ENCODE measurements at regions not wholly inside any gene's neighbourhood (a gene's known extent, or its start where the extent isn't known, plus 50 kb on each side); places are given as distances from the start of the nearest gene placed in this dataset.

DNA sequence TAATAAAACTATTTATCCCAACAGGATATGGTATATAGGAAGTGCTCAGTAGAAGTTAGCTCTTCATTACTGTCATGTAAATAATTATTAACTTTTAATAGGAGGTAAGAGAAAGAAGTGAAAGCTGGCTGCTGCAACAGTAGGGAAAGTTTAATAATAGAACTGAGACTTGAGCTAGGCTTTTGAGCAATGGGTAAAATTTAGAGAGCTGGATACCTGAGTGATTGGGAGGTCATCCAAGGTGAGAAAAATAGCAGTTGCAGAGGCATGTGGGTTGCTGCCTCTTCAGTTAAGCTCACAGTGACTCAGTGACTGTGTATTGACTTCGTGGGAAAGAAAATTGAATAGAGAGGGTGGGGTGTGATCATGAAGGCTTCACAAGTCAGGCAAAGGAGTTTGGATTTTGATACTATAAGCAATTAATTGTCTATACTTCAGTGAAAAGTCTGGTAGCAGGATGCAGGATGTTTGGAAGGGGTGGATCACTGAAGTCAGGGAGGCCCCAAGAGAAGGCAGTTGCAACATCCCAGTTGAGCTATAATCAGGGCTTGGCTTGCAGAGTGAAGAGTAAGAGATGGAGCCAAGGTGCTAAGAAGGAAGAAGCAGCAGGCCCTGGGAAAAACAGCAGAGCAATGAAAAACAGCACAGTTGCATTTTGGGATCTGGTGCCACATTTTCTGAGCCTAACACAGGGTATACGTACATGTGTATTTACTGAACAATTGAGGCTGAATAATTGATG is 172.0 kb upstream of the FRMD6 start:
- no peak overlapping the region for H3K4me3 Mint-ChIP-seq
- H3K9me3 Mint-ChIP-seq (ENCODE audit: low read depth) = no peaks in the 10 kb centered on the region
- H3K27ac Mint-ChIP-seq = no peak overlapping the region
- no peaks in the 10 kb centered on the region for H3K36me3 Mint-ChIP-seq
- H3K4me1 Mint-ChIP-seq (ENCODE audit: low read depth) = no peaks in the 10 kb centered on the region
- H3K27me3 Mint-ChIP-seq = peaks cover 2% of the 10 kb centered on the region

DNA sequence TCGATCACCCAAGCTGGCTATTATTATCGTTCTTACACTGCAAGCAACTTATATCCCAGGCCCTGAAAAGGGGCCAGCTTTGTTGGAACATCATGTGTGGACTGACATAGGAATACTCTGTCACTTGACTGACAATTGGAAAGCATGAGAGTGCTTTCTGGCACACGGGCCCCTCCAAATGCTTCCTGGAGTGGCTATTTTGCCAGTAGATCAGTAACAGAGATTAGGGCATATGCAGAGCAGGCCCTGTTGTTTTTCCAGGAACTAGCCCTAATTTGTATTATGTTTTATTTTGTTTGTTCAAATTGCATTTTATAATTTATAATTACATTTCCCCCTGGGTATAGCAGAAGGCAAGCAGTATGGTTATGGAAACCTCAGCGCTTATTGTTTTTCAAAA is 170.1 kb upstream of the FRMD6 start:
- H3K36me3 Mint-ChIP-seq = no peaks in the 10 kb centered on the region
- no peaks in the 10 kb centered on the region for H3K4me1 Mint-ChIP-seq (ENCODE audit: low read depth)
- no peak overlapping the region for H3K4me3 Mint-ChIP-seq
- no peak overlapping the region for H3K27ac Mint-ChIP-seq
- H3K9me3 Mint-ChIP-seq (ENCODE audit: low read depth) = no peaks in the 10 kb centered on the region
- no peaks in the 10 kb centered on the region for H3K27me3 Mint-ChIP-seq

DNA sequence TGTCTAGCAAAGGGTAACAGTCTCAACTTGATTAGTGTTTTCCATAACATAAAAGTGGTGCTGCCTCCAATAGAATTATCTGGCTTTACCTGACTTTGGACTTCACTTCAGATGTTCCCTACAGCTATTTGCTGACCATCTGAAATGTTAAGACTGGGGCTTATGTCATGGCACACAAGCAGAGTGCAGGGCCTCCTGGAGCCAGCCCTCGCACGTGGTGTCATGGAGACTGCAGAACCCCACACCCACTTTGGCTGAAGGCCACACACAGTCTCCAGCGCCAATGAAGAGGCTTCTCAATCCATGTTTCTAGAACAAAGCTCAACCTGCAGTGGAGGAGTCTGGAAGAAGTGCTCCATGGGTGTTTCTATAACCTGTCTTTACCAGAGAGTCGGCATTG is 169.6 kb upstream of the FRMD6 start:
- Mint-ChIP-seq H3K4me3 (no peak overlapping the region), H3K27ac (no peak overlapping the region), H3K9me3 (ENCODE audit: low read depth) (no peaks in the 10 kb centered on the region)

DNA sequence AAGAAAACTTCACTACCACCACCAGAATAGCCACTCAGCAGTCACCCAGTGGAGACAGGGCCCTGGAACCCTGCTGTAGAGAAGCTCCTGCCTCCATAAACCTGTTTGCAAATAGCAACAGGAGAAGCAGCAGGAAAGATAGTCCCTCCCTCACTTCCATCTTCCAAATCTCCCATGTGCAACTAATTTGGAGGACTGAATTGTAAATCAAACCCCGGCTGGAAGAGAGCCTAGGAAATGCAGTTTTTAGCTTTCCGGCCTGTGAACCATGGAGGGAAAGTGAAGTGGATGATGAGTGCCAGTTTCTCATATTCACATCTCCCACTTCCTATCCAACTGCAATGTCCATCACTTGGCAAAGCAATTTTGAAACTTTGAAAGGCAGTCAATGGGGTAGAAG is 167.2 kb upstream of the FRMD6 start:
- H3K36me3 Mint-ChIP-seq = no peaks in the 10 kb centered on the region
- no peaks in the 10 kb centered on the region for H3K9me3 Mint-ChIP-seq (ENCODE audit: low read depth)
- no peaks in the 10 kb centered on the region for H3K4me1 Mint-ChIP-seq (ENCODE audit: low read depth)
- H3K27ac Mint-ChIP-seq = no peak overlapping the region
- H3K4me3 Mint-ChIP-seq = no peak overlapping the region
- H3K27me3 Mint-ChIP-seq = peaks cover 3% of the 10 kb centered on the region

More for the DNA sequence above, 169.6 kb upstream of the FRMD6 start:
- Mint-ChIP-seq H3K27me3 (no peaks in the 10 kb centered on the region), H3K36me3 (no peaks in the 10 kb centered on the region), H3K4me1 (ENCODE audit: low read depth) (no peaks in the 10 kb centered on the region)

DNA sequence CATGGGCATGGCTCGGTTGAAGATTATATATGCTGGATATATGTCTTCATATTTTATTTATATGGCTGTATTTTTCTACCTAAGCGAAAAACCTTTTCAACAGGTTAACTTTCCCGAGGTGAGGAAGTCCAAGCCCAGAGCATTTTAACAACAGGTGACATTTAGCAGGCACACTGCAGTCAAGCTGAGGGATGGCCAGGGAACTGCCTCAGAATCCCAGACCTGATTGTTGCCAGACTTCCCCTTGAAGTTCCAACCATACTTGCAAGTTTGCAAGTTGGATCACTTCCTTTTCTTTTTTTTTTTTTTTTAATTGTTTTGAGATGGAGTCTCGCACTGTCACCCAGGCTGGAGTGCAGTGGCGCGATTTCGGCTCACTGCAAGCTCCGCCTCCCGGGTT is 166.0 kb upstream of the FRMD6 start:
- H3K9me3 Mint-ChIP-seq (ENCODE audit: low read depth) = no peaks in the 10 kb centered on the region
- no peak overlapping the region for H3K27ac Mint-ChIP-seq
- H3K36me3 Mint-ChIP-seq = no peaks in the 10 kb centered on the region
- H3K4me1 Mint-ChIP-seq (ENCODE audit: low read depth) = no peaks in the 10 kb centered on the region
- peaks cover 7% of the 10 kb centered on the region for H3K27me3 Mint-ChIP-seq
- H3K4me3 Mint-ChIP-seq = no peak overlapping the region

DNA sequence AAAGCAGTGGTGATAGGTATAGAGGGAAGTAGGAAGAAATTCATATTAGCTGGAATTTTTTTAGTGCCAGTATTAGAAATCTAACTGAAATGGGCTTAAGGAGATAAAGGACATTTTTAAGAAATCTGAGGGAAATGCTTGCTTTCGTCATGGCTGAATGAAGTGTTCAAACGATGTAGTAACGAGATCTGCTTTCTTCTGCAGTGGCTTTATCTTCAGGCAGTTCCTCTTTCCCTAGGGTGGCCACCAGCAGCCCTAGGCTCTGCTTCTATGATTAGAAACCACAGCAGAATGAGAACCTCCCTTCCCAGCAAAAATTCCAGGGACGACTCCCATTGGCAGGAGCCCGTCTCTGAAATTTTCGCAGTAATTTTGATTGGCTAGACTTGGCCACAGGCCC is 163.9 kb upstream of the FRMD6 start:
- Mint-ChIP-seq H3K36me3 (no peaks in the 10 kb centered on the region), H3K27me3 (peaks cover 7% of the 10 kb centered on the region), H3K4me3 (no peak overlapping the region), H3K4me1 (ENCODE audit: low read depth) (no peaks in the 10 kb centered on the region), H3K9me3 (ENCODE audit: low read depth) (no peaks in the 10 kb centered on the region), H3K27ac (no peak overlapping the region)

GRCh38 chr14:51488569-51489220 is 163.0 kb upstream of the FRMD6 start:
- H3K36me3 Mint-ChIP-seq = no peaks in the 10 kb centered on the region
- H3K9me3 Mint-ChIP-seq (ENCODE audit: low read depth) = no peaks in the 10 kb centered on the region
- H3K4me3 Mint-ChIP-seq = no peak overlapping the region
- H3K4me1 Mint-ChIP-seq (ENCODE audit: low read depth) = no peaks in the 10 kb centered on the region
- no peak overlapping the region for H3K27ac Mint-ChIP-seq
- peaks cover 7% of the 10 kb centered on the region for H3K27me3 Mint-ChIP-seq

- Mint-ChIP-seq H3K36me3 (no peaks in the 10 kb centered on the region), H3K27me3 (peaks cover 9% of the 10 kb centered on the region), H3K4me1 (ENCODE audit: low read depth) (no peaks in the 10 kb centered on the region), H3K4me3 (no peak overlapping the region), H3K9me3 (ENCODE audit: low read depth) (no peaks in the 10 kb centered on the region), H3K27ac (no peak overlapping the region)
Measured at GRCh38 chr14:51490205-51490604, 161.5 kb upstream of the FRMD6 start.

GRCh38 chr14:51491036-51491545 is 160.6 kb upstream of the FRMD6 start:
- Mint-ChIP-seq H3K36me3 (no peaks in the 10 kb centered on the region), H3K27ac (no peak overlapping the region)

GRCh38 chr14:51491776-51492175 is 159.9 kb upstream of the FRMD6 start:
- Mint-ChIP-seq H3K36me3 (no peaks in the 10 kb centered on the region), H3K27ac (no peak overlapping the region), H3K4me1 (ENCODE audit: low read depth) (no peaks in the 10 kb centered on the region), H3K27me3 (peaks cover 9% of the 10 kb centered on the region), H3K9me3 (ENCODE audit: low read depth) (peaks cover 2% of the 10 kb centered on the region), H3K4me3 (no peak overlapping the region)

More at GRCh38 chr14:51491036-51491545, 160.6 kb upstream of the FRMD6 start:
- H3K27me3 Mint-ChIP-seq = peaks cover 9% of the 10 kb centered on the region
- H3K4me1 Mint-ChIP-seq (ENCODE audit: low read depth) = no peaks in the 10 kb centered on the region
- no peaks in the 10 kb centered on the region for H3K9me3 Mint-ChIP-seq (ENCODE audit: low read depth)
- H3K4me3 Mint-ChIP-seq = no peak overlapping the region

GRCh38 chr14:51495319-51495718 is 156.4 kb upstream of the FRMD6 start:
- Mint-ChIP-seq H3K27me3 (peaks cover 3% of the 10 kb centered on the region), H3K4me1 (ENCODE audit: low read depth) (no peaks in the 10 kb centered on the region)

DNA sequence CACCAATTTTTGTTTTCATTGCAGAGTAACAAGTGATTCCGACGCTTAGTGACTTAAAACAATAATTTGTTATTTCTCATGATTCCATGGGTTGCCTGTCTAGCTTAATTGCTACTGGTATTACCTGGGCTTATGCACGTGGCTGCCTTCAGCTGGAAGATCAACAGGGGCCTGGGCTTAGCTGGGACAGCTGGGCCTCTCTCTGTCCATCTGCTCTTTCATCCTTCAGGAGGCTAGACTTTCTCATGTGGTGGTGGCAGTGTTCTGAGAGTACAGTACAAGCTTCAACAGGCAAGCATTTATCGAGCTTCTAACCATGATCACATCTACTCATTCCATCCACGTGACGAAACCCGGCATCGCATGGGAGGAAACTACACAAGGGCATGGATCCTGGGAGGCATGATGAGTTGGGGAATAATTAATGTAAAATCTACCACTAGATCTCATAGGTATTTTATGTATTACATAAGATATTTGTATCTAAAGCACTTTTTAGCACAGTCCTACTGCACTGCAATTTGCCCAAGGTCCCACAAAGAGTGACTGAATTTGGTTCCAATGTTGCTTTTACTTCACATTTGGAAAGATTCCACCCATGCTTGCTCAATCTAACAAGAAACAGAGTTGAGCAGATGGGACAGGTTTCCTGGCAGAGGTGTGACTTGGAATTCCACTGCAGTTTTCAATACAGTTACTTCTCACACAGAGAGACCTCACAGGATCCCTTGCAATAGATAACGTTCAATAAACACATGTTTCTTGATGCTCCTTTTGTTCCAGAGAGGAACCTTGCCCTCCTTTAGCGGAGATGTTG is 153.1 kb upstream of the FRMD6 start:
- Mint-ChIP-seq H3K9me3 (ENCODE audit: low read depth) (peaks cover 10% of the 10 kb centered on the region), H3K27me3 (peaks cover 5% of the 10 kb centered on the region), H3K36me3 (no peaks in the 10 kb centered on the region), H3K4me3 (no peak overlapping the region), H3K4me1 (ENCODE audit: low read depth) (no peaks in the 10 kb centered on the region), H3K27ac (no peak overlapping the region)

More at GRCh38 chr14:51495319-51495718, 156.4 kb upstream of the FRMD6 start:
- Mint-ChIP-seq H3K9me3 (ENCODE audit: low read depth) (peaks cover 4% of the 10 kb centered on the region), H3K4me3 (no peak overlapping the region), H3K27ac (no peak overlapping the region), H3K36me3 (no peaks in the 10 kb centered on the region)

DNA sequence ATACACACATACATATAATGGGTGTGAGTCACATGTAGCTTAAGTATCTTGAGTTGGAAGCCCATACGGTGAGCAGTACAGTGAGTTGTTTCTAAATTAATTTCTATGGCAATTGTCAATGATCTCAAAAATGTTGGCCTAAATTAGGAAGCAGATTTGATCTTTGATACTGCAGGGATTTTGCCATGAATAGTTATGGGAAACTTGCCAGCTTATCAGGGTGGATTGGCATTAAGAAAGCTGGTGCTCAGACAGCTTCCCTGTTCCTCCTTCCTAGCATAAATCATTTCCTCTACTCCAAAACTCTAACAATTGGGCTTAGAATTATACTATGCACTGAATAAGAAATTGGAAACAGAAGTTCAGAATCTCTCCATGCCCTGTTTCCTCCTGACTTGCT is 150.9 kb upstream of the FRMD6 start:
- no peaks in the 10 kb centered on the region for H3K4me1 Mint-ChIP-seq (ENCODE audit: low read depth)
- H3K4me3 Mint-ChIP-seq = no peak overlapping the region
- no peaks in the 10 kb centered on the region for H3K36me3 Mint-ChIP-seq
- H3K27ac Mint-ChIP-seq = no peak overlapping the region
- peaks cover 4% of the 10 kb centered on the region for H3K27me3 Mint-ChIP-seq
- peaks cover 10% of the 10 kb centered on the region for H3K9me3 Mint-ChIP-seq (ENCODE audit: low read depth)

GRCh38 chr14:51501746-51502145 is 150.0 kb upstream of the FRMD6 start:
- Mint-ChIP-seq H3K36me3 (no peaks in the 10 kb centered on the region), H3K4me3 (no peak overlapping the region), H3K27ac (no peak overlapping the region), H3K9me3 (ENCODE audit: low read depth) (peaks cover 9% of the 10 kb centered on the region), H3K4me1 (ENCODE audit: low read depth) (no peaks in the 10 kb centered on the region), H3K27me3 (peaks cover 10% of the 10 kb centered on the region)

DNA sequence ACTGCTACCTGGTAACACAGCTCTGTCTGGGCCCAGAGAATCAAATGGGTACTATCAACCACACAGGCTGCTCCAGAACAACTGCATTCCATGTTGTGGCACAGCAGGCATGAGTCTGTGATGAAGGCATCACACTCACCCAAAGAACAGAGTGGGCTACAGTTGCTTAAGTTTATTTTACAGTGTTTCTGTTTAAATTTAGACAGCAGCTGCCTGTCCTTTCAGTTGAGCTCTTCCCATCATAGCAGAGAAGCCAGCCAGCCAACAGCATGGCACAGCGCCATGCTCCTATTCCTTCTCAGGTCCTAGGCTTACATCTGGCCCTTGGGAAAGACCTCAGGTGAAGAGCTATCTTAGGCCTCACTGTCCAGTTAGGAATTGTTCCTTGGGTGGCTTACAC is 147.0 kb upstream of the FRMD6 start:
- Mint-ChIP-seq H3K4me1 (ENCODE audit: low read depth) (no peaks in the 10 kb centered on the region), H3K4me3 (no peak overlapping the region), H3K27me3 (peaks cover 18% of the 10 kb centered on the region), H3K36me3 (peaks cover 2% of the 10 kb centered on the region), H3K27ac (no peak overlapping the region), H3K9me3 (ENCODE audit: low read depth) (peaks cover 6% of the 10 kb centered on the region)

Data from activated naive CD8-positive, alpha-beta T cell (primary cell).